Tibial nerve (tissue), 4 donors: ENCODE measurements at regions not wholly inside any gene's neighbourhood (a gene's known extent, or its start where the extent isn't known, plus 50 kb on each side); places are given as distances from the start of the nearest gene placed in this dataset.
A peak's percentile ranks its signal among the peaks of the same experiment; 100 is the strongest.

Source experiments
- DNase-seq, 2 donors: peaks; one replicate each; pipeline ENCODE4 v3.0.0-alpha.2; 2019; ENCODE audit warnings: low spot score in 2 of 2
- H3K27ac ChIP-seq, 4 donors: fragments of 200-600 bp; sonication (generic) in 3 of 4; one replicate each; pipeline ENCODE4 v1.5.1; 2017 to 2019; ENCODE audit warnings: mild to moderate bottlenecking in 1 of 4
- H3K27me3 ChIP-seq, 2 donors: fragments of 200-600 bp; sonication (generic) in 1 of 2; one replicate each; pipeline versions ENCODE4 v1.5.1 to v1.6.0; 2017 to 2019
- H3K36me3 ChIP-seq, 3 donors: fragments of 200-600 bp; sonication (generic); one replicate each; pipeline ENCODE4 v1.5.1; 2018 to 2019
- H3K4me1 ChIP-seq, 4 donors: fragments of 200-600 bp; sonication (generic) in 3 of 4; one replicate each; pipeline ENCODE4 v1.5.1; 2017 to 2019
- H3K4me3 ChIP-seq, 4 donors: fragments of 200-600 bp; sonication (generic) in 3 of 4; one replicate each; pipeline ENCODE4 v1.5.1; 2017 to 2019; ENCODE audit warnings: mild to moderate bottlenecking in 1 of 4, moderate library complexity in 1 of 4
- H3K9me3 ChIP-seq, 4 donors: fragments of 200-600 bp; sonication (generic) in 3 of 4; one replicate each; pipeline ENCODE4 v1.5.1; 2017 to 2019
- CTCF ChIP-seq, 5 experiments: fragments of 200-600 bp in 3 of 5; fragments of 450-650 bp in 2 of 5; sonication (generic) in 3 of 5; IDR thresholded peaks; one replicate each; pipeline ENCODE4 v1.5.1; 2016 to 2019; ENCODE audit warnings: antibody characterized with exemption in 5 of 5, mild to moderate bottlenecking in 3 of 5, moderate library complexity in 2 of 5
- EP300 ChIP-seq, 2 donors: sonication (generic); formaldehyde crosslinking; IDR thresholded peaks; one replicate each; pipeline ENCODE4 v1.6.1; 2017; ENCODE audit warnings: antibody characterized with exemption in 2 of 2, mild to moderate bottlenecking in 1 of 2
- POLR2A ChIP-seq, 2 donors: fragments of 450-650 bp; IDR thresholded peaks; one replicate each; pipeline ENCODE4 v1.6.1; 2017; ENCODE audit warnings: antibody characterized with exemption in 2 of 2, mild to moderate bottlenecking in 2 of 2, moderate library complexity in 2 of 2
- WGBS, 2 donors: methylation state at CpG; one replicate each; pipeline ENCODE4 v1.1.5; 2018; 5-methylcytosine and 5-hydroxymethylcytosine counted together

GRCh38 chr2:222993920-222994650, 57.9 kb upstream of the KCNE4 start:
- Histone ChIP-seq H3K27ac (peak overlapping the region; percentile 69 to 93 (median 80)), H3K36me3 (no peaks in the 10 kb centered on the region), H3K27me3 (no peaks in the 10 kb centered on the region), H3K9me3 (no peaks in the 10 kb centered on the region), H3K4me1 (peaks cover 0 to 20% (median 6%) of the 10 kb centered on the region in 4 donors), H3K4me3 (peak overlapping the region in 1 of 4 donors; percentile 15)
- peak; percentile 80 to 86 for DNase-seq
- no peak for TF ChIP-seq CTCF (IDR thresholded peaks at IDR 0.05)
- TF ChIP-seq POLR2A (IDR thresholded peaks at IDR 0.05), result peak in 1 of 2 donors; percentile 14
- peak; percentile 43 to 85 for TF ChIP-seq EP300 (IDR thresholded peaks at IDR 0.05)
- 37 to 39% methylated on average over 8 of the region's 8 CpGs for WGBS, 2 donors

GRCh38 chr2:222998459-222998858, 53.5 kb upstream of the KCNE4 start:
- no peak for DNase-seq
- H3K4me3 ChIP-seq, result no peak overlapping the region
- no peaks in the 10 kb centered on the region for H3K36me3 ChIP-seq
- H3K27me3 ChIP-seq, result no peaks in the 10 kb centered on the region
- H3K9me3 ChIP-seq, result no peaks in the 10 kb centered on the region
- peaks cover 0 to 17% (median 6%) of the 10 kb centered on the region in 4 donors for H3K4me1 ChIP-seq
- TF ChIP-seq CTCF (IDR thresholded peaks at IDR 0.05) (no peak), EP300 (IDR thresholded peaks at IDR 0.05) (no peak), POLR2A (IDR thresholded peaks at IDR 0.05) (no peak)
- WGBS, 2 donors, result 95 to 100% methylated on average over 1 of the region's 1 CpG
- no peak overlapping the region for H3K27ac ChIP-seq

GRCh38 chr2:223000872-223001796, 50.9 kb upstream of the KCNE4 start:
- 79 to 84% methylated on average over 12 of the region's 12 CpGs for WGBS, 2 donors
- H3K27me3 ChIP-seq, result no peaks in the 10 kb centered on the region
- TF ChIP-seq EP300 (IDR thresholded peaks at IDR 0.05), result no peak
- TF ChIP-seq POLR2A (IDR thresholded peaks at IDR 0.05), result no peak
- TF ChIP-seq CTCF (IDR thresholded peaks at IDR 0.05), result no peak
- no peaks in the 10 kb centered on the region for H3K9me3 ChIP-seq
- H3K4me3 ChIP-seq, result no peak overlapping the region
- no peak overlapping the region for H3K27ac ChIP-seq
- H3K4me1 ChIP-seq, result no peaks in the 10 kb centered on the region
- no peaks in the 10 kb centered on the region for H3K36me3 ChIP-seq
- no peak for DNase-seq

GRCh38 chr2:223001797-223002175, 50.2 kb upstream of the KCNE4 start:
- no peak for DNase-seq
- Histone ChIP-seq H3K9me3 (no peaks in the 10 kb centered on the region), H3K27me3 (no peaks in the 10 kb centered on the region), H3K36me3 (no peaks in the 10 kb centered on the region), H3K27ac (no peak overlapping the region), H3K4me1 (no peaks in the 10 kb centered on the region), H3K4me3 (no peak overlapping the region)
- WGBS, 2 donors, result 63 to 71% methylated on average over 3 of the region's 3 CpGs
- TF ChIP-seq POLR2A (IDR thresholded peaks at IDR 0.05) (no peak), EP300 (IDR thresholded peaks at IDR 0.05) (no peak), CTCF (IDR thresholded peaks at IDR 0.05) (no peak)
